HG02884 (cell line): ENCODE measurements at regions not wholly inside any gene's neighbourhood (a gene's known extent, or its start where the extent isn't known, plus 50 kb on each side); places are given as distances from the start of the nearest gene placed in this dataset.

Source experiments
- ATAC-seq: cut with Tn5 transposase; IDR thresholded peaks from one replicate; pipeline ENCODE4 v1.9.1; 2021; ENCODE audit warnings: mild to moderate bottlenecking, moderate library complexity; ENCODE audit not compliant: unreplicated experiment

- no peak for ATAC-seq
These were observed 426.5 kb downstream of the UTRN start for GRCh38 chr6:144711661-144712060.

- ATAC-seq, result no peak
These were observed 427.4 kb downstream of the UTRN start for GRCh38 chr6:144712541-144712940.

- ATAC-seq, result no peak
These were observed 429.0 kb downstream of the UTRN start for GRCh38 chr6:144714021-144714712.

DNA sequence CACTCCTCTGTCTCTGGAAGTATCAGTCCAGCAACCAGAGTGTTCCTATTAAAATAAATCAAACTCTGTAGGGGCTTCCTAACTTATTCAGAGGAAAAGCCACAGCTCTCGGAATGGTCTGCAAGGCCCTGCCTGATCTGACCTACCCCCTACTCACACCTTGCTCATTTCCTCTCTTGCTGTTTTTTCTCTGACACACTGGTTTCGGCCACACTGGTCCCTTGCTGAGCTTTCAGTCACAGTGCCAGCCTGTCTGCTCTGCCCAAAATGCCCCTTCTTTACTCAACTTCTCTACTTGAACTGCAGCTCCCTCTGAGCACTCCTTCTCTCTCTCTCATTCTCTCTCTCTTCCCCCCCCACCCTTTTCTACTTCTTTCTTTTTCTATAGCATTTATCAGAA, 430.2 kb downstream of the UTRN start:
- no peak for ATAC-seq

- ATAC-seq, result no peak
These were observed 433.3 kb downstream of the UTRN start for GRCh38 chr6:144718431-144718830.

DNA sequence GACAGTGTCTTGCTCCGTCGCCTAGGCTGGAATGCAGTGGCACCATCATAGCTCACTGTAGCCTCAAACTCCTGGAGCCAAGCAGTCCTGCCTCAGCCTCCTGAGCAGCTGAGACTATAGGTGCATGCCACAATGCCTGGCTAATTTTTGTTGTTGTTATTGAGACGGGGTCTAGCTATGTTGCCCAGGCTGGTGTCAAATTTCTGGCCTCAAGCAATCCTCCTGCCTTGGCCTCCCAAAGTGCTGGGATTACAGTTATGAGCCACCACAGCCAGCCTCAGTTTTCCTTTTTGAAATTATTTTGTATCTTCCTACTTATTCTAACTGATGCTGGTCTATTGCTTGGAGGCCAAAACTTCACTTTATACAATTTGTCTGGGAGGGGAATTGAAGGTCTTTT, 436.1 kb downstream of the UTRN start:
- ATAC-seq, result no peak

GRCh38 chr6:144722154-144722737, 437.1 kb downstream of the UTRN start:
- ATAC-seq, result no peak

- ATAC-seq, result peak; percentile 36
These were observed 437.8 kb downstream of the UTRN start for GRCh38 chr6:144722925-144723324.

- ATAC-seq, result no peak
These were observed 438.3 kb downstream of the UTRN start for GRCh38 chr6:144723431-144723830.

- ATAC-seq, result no peak
These were observed 439.7 kb downstream of the UTRN start for GRCh38 chr6:144724818-144725217.

GRCh38 chr6:144725736-144726522, 440.8 kb downstream of the UTRN start:
- peak; percentile 69 for ATAC-seq

GRCh38 chr6:144728804-144729203, 443.7 kb downstream of the UTRN start:
- no peak for ATAC-seq

DNA sequence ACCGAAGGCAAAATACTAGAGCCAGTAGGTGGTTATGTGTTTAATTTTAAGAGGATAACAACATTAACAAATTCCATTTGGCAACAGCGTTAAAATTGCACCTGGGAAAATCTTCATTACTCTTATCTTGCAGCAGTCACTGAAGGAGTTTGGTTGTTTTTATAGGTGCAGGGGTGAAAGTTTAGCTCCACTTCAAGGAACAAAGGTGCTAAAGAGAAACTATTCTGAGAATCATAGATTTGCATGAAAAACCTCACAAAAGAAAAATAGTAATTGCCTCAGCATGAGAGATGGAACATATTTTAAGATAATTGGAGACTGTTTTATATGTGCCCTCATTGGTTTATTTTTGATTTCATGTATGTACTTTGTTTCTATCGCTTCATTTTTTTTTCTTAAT, 444.4 kb downstream of the UTRN start:
- no peak for ATAC-seq

- peak; percentile 47 for ATAC-seq
These were observed 445.0 kb downstream of the UTRN start for GRCh38 chr6:144730088-144730645.

- no peak for ATAC-seq
These were observed 446.1 kb downstream of the UTRN start for GRCh38 chr6:144731229-144731628.

DNA sequence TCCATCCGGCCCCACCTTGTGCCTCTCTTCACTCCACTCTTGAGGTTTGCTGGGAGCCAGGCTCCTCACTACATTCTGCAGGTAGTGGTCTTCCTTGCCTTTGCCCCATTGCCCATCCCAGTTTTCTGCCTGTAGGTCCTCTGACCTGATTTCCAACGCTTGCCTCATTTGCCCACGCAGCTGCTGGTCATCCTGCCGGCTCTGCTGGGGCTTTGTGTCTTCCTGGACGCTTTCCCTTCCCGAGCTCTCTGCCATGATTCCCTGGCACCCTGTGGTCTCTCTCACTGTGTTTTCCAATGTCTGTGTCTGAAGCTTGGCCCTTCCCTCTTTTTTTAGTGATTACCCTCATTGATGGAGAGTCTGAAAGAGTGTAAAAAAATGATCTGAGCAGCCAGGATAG, 451.6 kb downstream of the UTRN start:
- no peak for ATAC-seq

- no peak for ATAC-seq
These were observed 452.9 kb downstream of the UTRN start for GRCh38 chr6:144737998-144738397.

- ATAC-seq, result no peak
These were observed 454.7 kb downstream of the UTRN start for GRCh38 chr6:144739873-144740272.

- no peak for ATAC-seq
These were observed 456.5 kb downstream of the UTRN start for GRCh38 chr6:144741659-144742058.

- no peak for ATAC-seq
These were observed 457.6 kb downstream of the UTRN start for GRCh38 chr6:144742779-144743178.

- no peak for ATAC-seq
These were observed 459.6 kb downstream of the UTRN start for GRCh38 chr6:144744720-144745119.

- ATAC-seq, result no peak
These were observed 460.3 kb downstream of the UTRN start for GRCh38 chr6:144745439-144745838.
